ENCODE measurements at regions not wholly inside any gene's neighbourhood (a gene's known extent, or its start where the extent isn't known, plus 50 kb on each side); places are given as distances from the start of the nearest gene placed in this dataset.

DNA sequence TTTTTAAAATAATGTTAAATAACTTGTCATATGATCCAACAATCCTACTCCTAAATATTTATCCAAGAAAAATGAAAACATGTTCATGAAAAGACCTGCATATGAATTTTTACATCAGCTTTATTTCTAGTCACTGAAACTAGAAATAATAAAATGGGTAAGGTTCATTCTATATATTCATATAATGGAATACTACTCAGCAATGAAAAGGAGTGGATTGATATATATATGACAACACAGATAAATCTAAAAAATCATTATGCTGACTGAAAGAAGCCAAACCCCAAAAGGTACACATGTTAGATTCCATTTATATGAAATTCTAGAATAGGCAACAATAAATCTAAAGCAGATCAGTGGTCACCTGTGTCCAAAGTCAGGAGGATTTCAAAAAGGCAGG, 84.9 kb upstream of the PCBD1 start:
- no peak for TF ChIP-seq POLR2A (IDR thresholded peaks at IDR 0.05)
- TF ChIP-seq, protein P1, sequence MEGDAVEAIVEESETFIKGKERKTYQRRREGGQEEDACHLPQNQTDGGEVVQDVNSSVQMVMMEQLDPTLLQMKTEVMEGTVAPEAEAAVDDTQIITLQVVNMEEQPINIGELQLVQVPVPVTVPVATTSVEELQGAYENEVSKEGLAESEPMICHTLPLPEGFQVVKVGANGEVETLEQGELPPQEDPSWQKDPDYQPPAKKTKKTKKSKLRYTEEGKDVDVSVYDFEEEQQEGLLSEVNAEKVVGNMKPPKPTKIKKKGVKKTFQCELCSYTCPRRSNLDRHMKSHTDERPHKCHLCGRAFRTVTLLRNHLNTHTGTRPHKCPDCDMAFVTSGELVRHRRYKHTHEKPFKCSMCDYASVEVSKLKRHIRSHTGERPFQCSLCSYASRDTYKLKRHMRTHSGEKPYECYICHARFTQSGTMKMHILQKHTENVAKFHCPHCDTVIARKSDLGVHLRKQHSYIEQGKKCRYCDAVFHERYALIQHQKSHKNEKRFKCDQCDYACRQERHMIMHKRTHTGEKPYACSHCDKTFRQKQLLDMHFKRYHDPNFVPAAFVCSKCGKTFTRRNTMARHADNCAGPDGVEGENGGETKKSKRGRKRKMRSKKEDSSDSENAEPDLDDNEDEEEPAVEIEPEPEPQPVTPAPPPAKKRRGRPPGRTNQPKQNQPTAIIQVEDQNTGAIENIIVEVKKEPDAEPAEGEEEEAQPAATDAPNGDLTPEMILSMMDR (IDR thresholded peaks at IDR 0.05): no peak

Measured in testis (tissue), 2 donors.